ENCODE measurements at regions not wholly inside any gene's neighbourhood (a gene's known extent, or its start where the extent isn't known, plus 50 kb on each side); places are given as distances from the start of the nearest gene placed in this dataset.

DNA sequence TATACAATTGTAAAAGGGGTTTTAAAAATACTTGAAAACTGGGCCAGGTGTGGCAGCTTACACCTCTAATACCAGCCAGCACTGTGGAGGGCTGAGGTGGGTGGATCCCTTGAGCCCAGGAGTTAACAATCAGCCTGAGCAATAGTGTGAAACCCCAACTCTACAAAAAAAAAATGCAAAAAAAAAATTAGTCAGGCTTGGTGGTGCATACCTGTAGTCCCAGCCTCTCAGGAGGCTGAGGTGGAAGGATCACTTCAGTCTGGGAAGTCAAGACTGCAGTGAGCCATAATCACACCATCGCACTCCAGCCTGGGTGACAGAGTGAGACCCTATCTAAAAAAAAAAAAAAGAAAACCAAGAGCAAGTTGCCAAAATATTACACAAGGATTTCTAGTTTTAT lies 182.7 kb downstream of the UBE2E3 start:
- no peak overlapping the region for H2AK5ac ChIP-seq (ENCODE audit: low read length)
- H4K8ac ChIP-seq (ENCODE audit: low read depth, low read length), result no peak overlapping the region
- H2BK15ac ChIP-seq (replicated peaks; ENCODE audit: low read depth), result no peak overlapping the region
- H4K5ac ChIP-seq (ENCODE audit: low read length), result no peak overlapping the region
- H3K79me2 ChIP-seq (ENCODE audit: control insufficient read depth, insufficient read depth, low read length), result no peaks in the 10 kb centered on the region
- no peak for DNase-seq
- H3K27ac ChIP-seq (ENCODE audit: low read depth, low read length), result no peak overlapping the region
- no peak overlapping the region for H3K23ac ChIP-seq (ENCODE audit: low read length)
- no peak overlapping the region for H3K4me2 ChIP-seq (ENCODE audit: low read length)
- H3K36me3 ChIP-seq (ENCODE audit: control insufficient read depth, insufficient read depth, low read length), result no peaks in the 10 kb centered on the region
- no peak overlapping the region for H3K56ac ChIP-seq (ENCODE audit: low read length)
- H3K9ac ChIP-seq (ENCODE audit: low read length), result no peak overlapping the region
- H3K79me1 ChIP-seq (ENCODE audit: low read length), result no peaks in the 10 kb centered on the region
- no peak overlapping the region for H2BK120ac ChIP-seq (ENCODE audit: low read depth, low read length)
- H3K4me1 ChIP-seq (ENCODE audit: control insufficient read depth, low read depth, low read length), result no peaks in the 10 kb centered on the region
- H3K27me3 ChIP-seq (ENCODE audit: insufficient read depth, low read length, poor library complexity), result no peaks in the 10 kb centered on the region
- H2BK5ac ChIP-seq (ENCODE audit: low read length), result no peak overlapping the region
- no CpG with 5 or more reads among the region's 1 CpG for WGBS (ENCODE audit: extremely low coverage, insufficient coverage, low lambda C conversion rate)
- no peak overlapping the region for H3K18ac ChIP-seq (ENCODE audit: low read length)
- H3K4ac ChIP-seq (ENCODE audit: low read depth, low read length), result no peak overlapping the region
- no peak overlapping the region for H3K4me3 ChIP-seq (ENCODE audit: low read length)

DNA sequence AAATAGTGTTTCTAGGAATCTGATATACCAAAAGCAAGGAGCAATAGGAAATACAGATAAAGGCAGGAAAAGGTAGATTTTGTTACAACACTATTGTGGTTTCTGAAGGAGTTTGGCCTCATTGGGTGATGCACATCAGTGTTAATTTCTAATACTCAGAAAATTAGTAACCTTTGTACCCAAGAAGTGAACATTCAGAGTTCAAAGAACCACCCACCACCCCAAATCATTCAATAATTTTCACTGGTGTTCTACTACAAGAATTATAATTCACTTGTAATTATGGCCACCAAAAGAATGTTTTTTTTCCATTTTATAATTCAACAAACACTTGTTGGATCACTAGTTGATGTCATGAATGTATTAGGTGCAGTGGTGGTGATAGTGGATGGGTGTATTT lies 183.3 kb downstream of the UBE2E3 start:
- no peaks in the 10 kb centered on the region for H3K79me1 ChIP-seq (ENCODE audit: low read length)
- H3K27ac ChIP-seq (ENCODE audit: low read depth, low read length), result no peak overlapping the region
- H2BK15ac ChIP-seq (replicated peaks; ENCODE audit: low read depth), result no peak overlapping the region
- no peak overlapping the region for H4K8ac ChIP-seq (ENCODE audit: low read depth, low read length)
- no peak for DNase-seq
- H3K56ac ChIP-seq (ENCODE audit: low read length), result no peak overlapping the region
- H2AK5ac ChIP-seq (ENCODE audit: low read length), result no peak overlapping the region
- no peak overlapping the region for H3K23ac ChIP-seq (ENCODE audit: low read length)
- no peak overlapping the region for H2BK5ac ChIP-seq (ENCODE audit: low read length)
- no peaks in the 10 kb centered on the region for H3K79me2 ChIP-seq (ENCODE audit: control insufficient read depth, insufficient read depth, low read length)
- no peaks in the 10 kb centered on the region for H3K27me3 ChIP-seq (ENCODE audit: insufficient read depth, low read length, poor library complexity)
- H3K36me3 ChIP-seq (ENCODE audit: control insufficient read depth, insufficient read depth, low read length), result no peaks in the 10 kb centered on the region
- no peak overlapping the region for H4K5ac ChIP-seq (ENCODE audit: low read length)
- no peak overlapping the region for H3K4ac ChIP-seq (ENCODE audit: low read depth, low read length)
- H3K4me3 ChIP-seq (ENCODE audit: low read length), result no peak overlapping the region
- no peak overlapping the region for H3K4me2 ChIP-seq (ENCODE audit: low read length)
- no peak overlapping the region for H2BK120ac ChIP-seq (ENCODE audit: low read depth, low read length)
- no peak overlapping the region for H3K9ac ChIP-seq (ENCODE audit: low read length)
- H3K18ac ChIP-seq (ENCODE audit: low read length), result no peak overlapping the region
- no peaks in the 10 kb centered on the region for H3K4me1 ChIP-seq (ENCODE audit: control insufficient read depth, low read depth, low read length)

DNA sequence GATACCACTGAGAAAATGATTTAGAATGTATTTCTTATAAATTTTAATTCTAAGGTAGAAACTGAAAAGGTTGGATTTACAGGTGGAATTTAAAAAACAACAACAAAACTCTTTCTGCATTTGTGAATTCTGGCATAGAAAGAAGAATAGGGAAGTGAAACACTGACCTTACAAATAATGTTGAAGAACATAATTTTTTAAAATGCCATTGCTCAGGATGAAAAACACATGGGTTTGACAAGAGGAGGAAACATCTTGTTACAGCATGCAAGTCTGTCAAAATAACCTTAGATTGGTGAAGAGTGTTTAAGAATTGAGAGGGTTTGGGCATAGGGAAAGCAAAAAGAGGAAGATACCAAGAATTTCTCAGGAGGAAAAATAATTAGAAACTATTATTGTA lies 184.3 kb downstream of the UBE2E3 start:
- Histone ChIP-seq H3K23ac (ENCODE audit: low read length) (no peak overlapping the region), H2BK5ac (ENCODE audit: low read length) (no peak overlapping the region), H3K4me2 (ENCODE audit: low read length) (no peak overlapping the region), H3K9ac (ENCODE audit: low read length) (no peak overlapping the region), H3K4me1 (ENCODE audit: control insufficient read depth, low read depth, low read length) (no peaks in the 10 kb centered on the region), H3K27ac (ENCODE audit: low read depth, low read length) (no peak overlapping the region), H2AK5ac (ENCODE audit: low read length) (no peak overlapping the region), H3K36me3 (ENCODE audit: control insufficient read depth, insufficient read depth, low read length) (no peaks in the 10 kb centered on the region), H3K56ac (ENCODE audit: low read length) (no peak overlapping the region), H4K8ac (ENCODE audit: low read depth, low read length) (no peak overlapping the region), H4K5ac (ENCODE audit: low read length) (no peak overlapping the region), H2BK15ac (replicated peaks; ENCODE audit: low read depth) (no peak overlapping the region), H2BK120ac (ENCODE audit: low read depth, low read length) (no peak overlapping the region), H3K18ac (ENCODE audit: low read length) (no peak overlapping the region), H3K79me2 (ENCODE audit: control insufficient read depth, insufficient read depth, low read length) (no peaks in the 10 kb centered on the region), H3K4me3 (ENCODE audit: low read length) (no peak overlapping the region), H3K4ac (ENCODE audit: low read depth, low read length) (no peak overlapping the region), H3K27me3 (ENCODE audit: insufficient read depth, low read length, poor library complexity) (no peaks in the 10 kb centered on the region), H3K79me1 (ENCODE audit: low read length) (no peaks in the 10 kb centered on the region)
- no peak for DNase-seq

DNA sequence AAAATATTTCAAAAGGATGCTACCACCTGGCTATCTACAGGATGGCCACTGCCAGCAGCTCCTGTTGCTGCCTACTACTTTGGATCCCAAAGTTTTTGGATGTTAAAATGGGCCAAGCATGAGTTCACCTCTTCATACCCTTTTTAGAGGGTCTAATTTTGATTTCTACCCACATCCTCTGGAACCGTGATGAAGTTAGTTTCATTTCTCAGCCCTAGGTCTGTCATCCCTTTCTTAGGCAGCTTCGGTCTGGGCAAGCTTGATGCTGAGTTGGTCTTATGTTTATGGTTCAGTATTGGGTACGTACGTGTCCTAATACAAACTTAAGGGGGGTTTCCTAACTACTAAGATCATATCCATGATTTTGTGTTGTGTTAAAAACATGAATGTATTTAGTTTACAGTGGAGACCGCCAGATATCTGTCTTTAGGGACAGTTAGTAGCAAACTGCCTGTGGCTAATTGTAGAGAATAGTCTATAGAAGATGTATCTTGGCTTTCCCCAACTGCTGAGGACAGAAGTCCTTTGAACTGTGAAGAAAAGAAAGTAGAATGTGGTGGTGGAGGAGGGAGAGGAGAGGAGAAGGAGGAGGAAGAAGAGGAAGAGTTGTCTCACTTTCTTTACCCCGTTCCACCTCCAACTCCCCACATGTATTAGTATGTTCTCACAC lies 184.9 kb downstream of the UBE2E3 start:
- Histone ChIP-seq H3K4me2 (ENCODE audit: low read length) (no peak overlapping the region), H4K8ac (ENCODE audit: low read depth, low read length) (no peak overlapping the region)

DNA sequence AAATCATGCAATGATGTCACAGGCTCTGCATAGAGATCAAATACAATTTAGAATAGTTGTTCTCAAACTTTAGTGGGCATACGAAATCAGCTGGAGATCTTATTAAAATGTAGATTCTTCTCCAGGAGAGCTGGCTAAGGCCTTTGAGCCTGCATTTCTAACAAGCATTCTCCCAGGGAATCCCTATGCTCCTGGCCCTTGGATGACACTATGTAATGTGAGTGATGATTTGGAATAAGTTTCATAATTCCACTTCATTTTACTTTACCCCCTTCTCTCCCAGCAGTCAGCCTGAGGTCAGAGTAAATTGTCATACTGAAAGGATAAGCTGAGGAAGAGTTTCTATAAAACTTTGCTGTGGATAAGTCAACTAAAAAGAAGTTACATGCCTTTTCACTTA lies 189.1 kb downstream of the UBE2E3 start:
- H3K56ac ChIP-seq (ENCODE audit: low read length), result no peak overlapping the region
- H3K4me2 ChIP-seq (ENCODE audit: low read length), result no peak overlapping the region
- H3K79me2 ChIP-seq (ENCODE audit: control insufficient read depth, insufficient read depth, low read length), result no peaks in the 10 kb centered on the region
- no peaks in the 10 kb centered on the region for H3K4me1 ChIP-seq (ENCODE audit: control insufficient read depth, low read depth, low read length)
- no peak overlapping the region for H3K4ac ChIP-seq (ENCODE audit: low read depth, low read length)
- no peaks in the 10 kb centered on the region for H3K27me3 ChIP-seq (ENCODE audit: insufficient read depth, low read length, poor library complexity)
- no peak overlapping the region for H3K9ac ChIP-seq (ENCODE audit: low read length)
- H3K79me1 ChIP-seq (ENCODE audit: low read length), result no peaks in the 10 kb centered on the region
- no peaks in the 10 kb centered on the region for H3K36me3 ChIP-seq (ENCODE audit: control insufficient read depth, insufficient read depth, low read length)
- no peak overlapping the region for H2BK120ac ChIP-seq (ENCODE audit: low read depth, low read length)
- H4K5ac ChIP-seq (ENCODE audit: low read length), result no peak overlapping the region
- H2BK15ac ChIP-seq (replicated peaks; ENCODE audit: low read depth), result no peak overlapping the region
- no peak overlapping the region for H2AK5ac ChIP-seq (ENCODE audit: low read length)
- no peak overlapping the region for H3K18ac ChIP-seq (ENCODE audit: low read length)
- DNase-seq, result no peak
- no peak overlapping the region for H3K27ac ChIP-seq (ENCODE audit: low read depth, low read length)
- H3K23ac ChIP-seq (ENCODE audit: low read length), result no peak overlapping the region
- no peak overlapping the region for H4K8ac ChIP-seq (ENCODE audit: low read depth, low read length)
- no peak overlapping the region for H2BK5ac ChIP-seq (ENCODE audit: low read length)
- no CpG with 5 or more reads among the region's 1 CpG for WGBS (ENCODE audit: extremely low coverage, insufficient coverage, low lambda C conversion rate)
- H3K4me3 ChIP-seq (ENCODE audit: low read length), result no peak overlapping the region

More for the DNA sequence above, 184.9 kb downstream of the UBE2E3 start:
- Histone ChIP-seq H2BK5ac (ENCODE audit: low read length) (no peak overlapping the region), H3K23ac (ENCODE audit: low read length) (no peak overlapping the region), H2AK5ac (ENCODE audit: low read length) (no peak overlapping the region), H3K36me3 (ENCODE audit: control insufficient read depth, insufficient read depth, low read length) (no peaks in the 10 kb centered on the region), H3K56ac (ENCODE audit: low read length) (no peak overlapping the region), H4K5ac (ENCODE audit: low read length) (no peak overlapping the region), H3K27me3 (ENCODE audit: insufficient read depth, low read length, poor library complexity) (no peaks in the 10 kb centered on the region), H3K18ac (ENCODE audit: low read length) (no peak overlapping the region), H3K79me2 (ENCODE audit: control insufficient read depth, insufficient read depth, low read length) (no peaks in the 10 kb centered on the region), H2BK15ac (replicated peaks; ENCODE audit: low read depth) (no peak overlapping the region), H3K9ac (ENCODE audit: low read length) (no peak overlapping the region), H3K4me3 (ENCODE audit: low read length) (no peak overlapping the region), H3K27ac (ENCODE audit: low read depth, low read length) (no peak overlapping the region), H3K4me1 (ENCODE audit: control insufficient read depth, low read depth, low read length) (no peaks in the 10 kb centered on the region), H3K4ac (ENCODE audit: low read depth, low read length) (no peak overlapping the region), H2BK120ac (ENCODE audit: low read depth, low read length) (no peak overlapping the region), H3K79me1 (ENCODE audit: low read length) (no peaks in the 10 kb centered on the region)
- no peak for DNase-seq
- WGBS (ENCODE audit: extremely low coverage, insufficient coverage, low lambda C conversion rate), result no CpG with 5 or more reads among the region's 6 CpGs

DNA sequence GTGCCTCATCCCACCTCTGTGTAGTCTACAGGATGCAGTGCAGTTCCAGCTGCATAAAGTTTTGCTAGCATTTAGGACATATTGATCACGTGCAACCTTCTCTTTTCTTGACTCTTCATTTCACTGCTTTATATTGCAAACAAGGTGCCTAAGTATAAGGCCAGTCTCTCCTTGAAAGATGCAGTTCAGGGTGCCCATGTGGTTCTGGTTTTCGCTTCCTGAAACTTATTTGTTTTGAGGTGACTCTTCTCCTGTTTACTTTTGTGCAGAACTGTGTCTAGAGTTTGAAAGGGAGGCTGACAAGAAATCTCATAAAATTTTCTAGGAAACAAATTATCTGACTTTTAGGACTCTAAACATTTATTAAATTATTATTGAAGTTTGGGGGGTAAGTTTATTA lies 189.9 kb downstream of the UBE2E3 start:
- Histone ChIP-seq H3K4ac (ENCODE audit: low read depth, low read length) (no peak overlapping the region), H4K8ac (ENCODE audit: low read depth, low read length) (no peak overlapping the region), H3K79me1 (ENCODE audit: low read length) (no peaks in the 10 kb centered on the region), H2AK5ac (ENCODE audit: low read length) (no peak overlapping the region), H3K27ac (ENCODE audit: low read depth, low read length) (no peak overlapping the region), H3K9ac (ENCODE audit: low read length) (no peak overlapping the region), H3K56ac (ENCODE audit: low read length) (no peak overlapping the region), H2BK5ac (ENCODE audit: low read length) (no peak overlapping the region), H2BK15ac (replicated peaks; ENCODE audit: low read depth) (no peak overlapping the region), H3K4me2 (ENCODE audit: low read length) (no peak overlapping the region), H3K27me3 (ENCODE audit: insufficient read depth, low read length, poor library complexity) (no peaks in the 10 kb centered on the region), H3K36me3 (ENCODE audit: control insufficient read depth, insufficient read depth, low read length) (no peaks in the 10 kb centered on the region), H2BK120ac (ENCODE audit: low read depth, low read length) (no peak overlapping the region), H4K5ac (ENCODE audit: low read length) (no peak overlapping the region), H3K79me2 (ENCODE audit: control insufficient read depth, insufficient read depth, low read length) (no peaks in the 10 kb centered on the region), H3K18ac (ENCODE audit: low read length) (no peak overlapping the region), H3K23ac (ENCODE audit: low read length) (no peak overlapping the region), H3K4me1 (ENCODE audit: control insufficient read depth, low read depth, low read length) (no peaks in the 10 kb centered on the region), H3K4me3 (ENCODE audit: low read length) (no peak overlapping the region)
- no CpG with 5 or more reads among the region's 2 CpGs for WGBS (ENCODE audit: extremely low coverage, insufficient coverage, low lambda C conversion rate)
- DNase-seq, result no peak
